LHCN-M2 (cell line): ENCODE measurements at regions not wholly inside any gene's neighbourhood (a gene's known extent, or its start where the extent isn't known, plus 50 kb on each side); places are given as distances from the start of the nearest gene placed in this dataset.
A peak's percentile ranks its signal among the peaks of the same experiment; 100 is the strongest.

Source experiments
- DNase-seq: peaks from one replicate; pipeline ENCODE4 v3.0.0-alpha.2; 2012; ENCODE audit warnings: low read depth

GRCh38 chr20:58069796-58070663 is 158.4 kb downstream of the ANKRD60 start:
- DNase-seq: no peak

GRCh38 chr20:58069207-58069606 is 159.2 kb downstream of the ANKRD60 start:
- no peak for DNase-seq

DNA sequence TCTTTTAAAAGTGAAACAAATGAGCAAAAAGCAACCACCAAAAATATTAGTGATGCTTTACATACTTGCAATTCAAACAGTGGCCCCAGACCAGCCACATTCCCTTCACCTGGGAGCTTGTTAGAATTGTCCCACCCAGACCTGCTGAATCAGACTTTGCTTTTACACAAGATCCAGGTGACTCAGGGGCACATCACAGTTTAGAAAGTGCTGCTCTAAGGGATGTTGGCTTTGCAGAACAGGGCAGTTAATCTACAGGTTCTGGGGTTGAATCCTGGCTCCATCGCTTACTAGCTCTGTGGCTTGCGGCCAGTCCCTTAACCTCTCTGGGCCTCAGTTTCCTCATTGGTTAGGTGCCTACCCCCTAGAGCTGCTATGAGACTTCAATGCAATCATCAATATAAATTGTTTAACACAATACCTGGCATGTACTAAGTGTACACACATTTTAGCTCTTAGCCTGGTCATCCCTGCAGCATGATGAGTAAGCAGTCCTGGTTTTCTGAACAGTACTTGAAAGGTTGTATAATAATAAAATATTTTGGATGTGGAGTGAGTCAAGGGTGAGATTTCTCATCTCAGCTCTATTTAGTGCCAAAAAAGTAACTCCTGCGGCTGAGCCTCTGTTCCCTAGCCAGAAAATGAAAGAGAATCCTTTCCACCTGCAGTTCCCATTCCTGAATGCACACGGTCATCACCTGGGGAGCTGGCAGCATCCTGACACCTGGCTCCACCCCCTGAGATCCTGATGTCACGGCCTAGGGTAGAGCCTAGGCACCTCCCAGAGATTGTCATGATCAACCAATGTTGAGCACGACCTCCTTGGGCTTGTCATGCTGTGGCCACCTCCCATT is 162.7 kb downstream of the ANKRD60 start:
- DNase-seq: no peak

DNA sequence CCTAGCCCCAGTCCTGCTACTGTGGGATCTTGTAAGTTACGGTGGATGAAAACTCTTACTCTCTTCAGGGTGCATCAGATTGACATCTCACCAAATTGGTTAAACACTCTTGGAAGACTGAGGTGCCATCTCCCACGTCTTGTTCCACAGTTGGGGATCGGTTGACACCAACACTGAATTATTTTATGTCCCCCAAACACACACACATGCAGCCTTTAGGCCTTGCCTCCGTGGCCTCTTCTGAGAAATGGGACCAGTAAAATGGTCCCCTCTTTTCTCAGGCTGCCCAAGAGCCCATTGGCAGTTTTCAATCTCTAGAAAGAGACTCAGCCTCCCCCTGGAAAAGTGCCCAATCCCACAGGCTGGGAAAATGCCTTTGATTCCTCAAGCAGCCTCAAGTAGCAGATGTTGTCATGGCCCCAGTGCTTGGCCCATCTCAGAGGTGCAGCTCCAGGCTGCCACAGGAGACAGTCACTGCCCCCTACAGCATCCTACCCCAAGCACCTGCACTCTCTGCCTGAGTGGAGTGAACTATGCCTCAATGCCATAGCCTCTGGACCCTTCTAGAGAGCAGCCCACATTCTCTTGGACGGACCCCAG is 163.9 kb downstream of the ANKRD60 start:
- no peak for DNase-seq

GRCh38 chr20:58059260-58059544 is 169.3 kb downstream of the ANKRD60 start:
- DNase-seq: no peak

DNA sequence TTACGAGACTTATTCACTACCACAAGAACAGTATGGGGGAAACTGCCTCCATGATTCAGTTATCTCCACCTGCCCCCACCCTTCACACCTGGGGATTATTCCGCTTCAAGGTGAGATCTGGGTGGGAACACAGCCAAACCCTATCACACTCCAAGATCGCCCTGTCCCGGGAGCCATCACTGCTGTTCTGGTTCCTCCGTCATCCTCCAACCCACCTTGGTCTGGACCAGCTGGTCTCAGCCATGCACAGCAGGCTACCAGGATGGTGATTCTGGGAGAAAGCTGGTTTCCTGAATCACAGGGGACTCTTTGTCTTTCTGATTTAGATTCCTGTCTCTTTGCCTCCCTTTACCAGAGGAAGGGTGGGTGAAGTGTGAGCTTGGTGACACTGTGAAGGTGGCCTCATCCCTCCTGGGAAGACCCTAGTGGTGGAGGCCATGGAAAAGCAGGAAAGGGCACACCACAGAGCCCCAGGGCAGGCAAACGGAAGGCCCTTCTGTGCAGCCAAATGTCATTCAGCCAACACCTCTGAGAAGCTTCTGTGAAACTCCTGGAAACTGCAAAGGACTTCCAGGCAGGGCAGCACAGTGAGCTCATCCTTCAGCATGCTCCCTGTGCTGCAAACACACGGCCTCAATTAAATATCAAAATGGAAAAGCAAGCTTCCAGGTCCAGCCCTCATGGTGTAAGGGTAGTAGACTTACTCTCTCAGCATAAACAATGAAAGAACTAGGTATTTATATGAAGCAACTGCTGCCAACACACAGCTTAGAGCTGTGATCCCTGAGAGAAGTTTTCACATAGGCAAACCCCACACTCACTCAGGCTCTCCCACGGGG is 169.8 kb downstream of the ANKRD60 start:
- no peak for DNase-seq

GRCh38 chr20:58056921-58057686 is 171.3 kb downstream of the ANKRD60 start:
- no peak for DNase-seq

- no peak for DNase-seq
Observed at GRCh38 chr20:58056021-58056591, 172.3 kb downstream of the ANKRD60 start.

GRCh38 chr20:58054780-58055373 is 173.6 kb downstream of the ANKRD60 start:
- no peak for DNase-seq

GRCh38 chr20:58054082-58054779 is 174.2 kb downstream of the ANKRD60 start:
- no peak for DNase-seq

DNA sequence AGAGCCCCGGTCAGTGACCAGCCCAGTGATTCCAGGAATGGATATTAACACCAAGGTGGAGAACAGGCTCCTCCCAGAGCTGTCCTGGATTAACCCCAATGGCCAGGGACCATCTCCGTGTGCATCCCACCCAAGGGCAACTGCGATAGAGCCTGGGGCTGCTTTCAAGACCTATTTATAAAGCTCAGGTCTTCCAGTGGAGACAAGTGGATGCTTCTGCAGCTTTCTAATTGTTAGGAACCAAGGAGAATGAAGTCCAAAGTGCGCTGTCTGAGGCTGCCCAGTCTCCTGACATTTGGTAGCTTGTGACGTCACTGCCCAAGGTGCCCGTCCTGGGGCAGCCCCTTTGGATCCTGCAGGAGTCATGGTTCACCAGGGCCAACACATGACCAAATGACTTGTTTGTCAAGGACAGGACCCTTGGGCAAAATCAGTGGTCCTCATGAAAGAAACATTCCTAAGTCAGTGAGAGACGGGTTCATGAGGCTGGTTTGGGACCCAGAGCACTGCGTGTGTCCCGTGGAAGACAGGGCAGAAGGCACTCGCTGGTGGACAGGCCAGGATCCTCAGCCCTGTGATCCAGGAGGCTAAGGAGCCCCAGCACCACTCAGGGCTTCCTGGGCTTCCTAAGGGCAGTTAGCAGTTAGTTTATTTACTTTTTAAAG is 174.9 kb downstream of the ANKRD60 start:
- DNase-seq: no peak

GRCh38 chr20:58051367-58051766 is 177.1 kb downstream of the ANKRD60 start:
- DNase-seq: no peak

DNA sequence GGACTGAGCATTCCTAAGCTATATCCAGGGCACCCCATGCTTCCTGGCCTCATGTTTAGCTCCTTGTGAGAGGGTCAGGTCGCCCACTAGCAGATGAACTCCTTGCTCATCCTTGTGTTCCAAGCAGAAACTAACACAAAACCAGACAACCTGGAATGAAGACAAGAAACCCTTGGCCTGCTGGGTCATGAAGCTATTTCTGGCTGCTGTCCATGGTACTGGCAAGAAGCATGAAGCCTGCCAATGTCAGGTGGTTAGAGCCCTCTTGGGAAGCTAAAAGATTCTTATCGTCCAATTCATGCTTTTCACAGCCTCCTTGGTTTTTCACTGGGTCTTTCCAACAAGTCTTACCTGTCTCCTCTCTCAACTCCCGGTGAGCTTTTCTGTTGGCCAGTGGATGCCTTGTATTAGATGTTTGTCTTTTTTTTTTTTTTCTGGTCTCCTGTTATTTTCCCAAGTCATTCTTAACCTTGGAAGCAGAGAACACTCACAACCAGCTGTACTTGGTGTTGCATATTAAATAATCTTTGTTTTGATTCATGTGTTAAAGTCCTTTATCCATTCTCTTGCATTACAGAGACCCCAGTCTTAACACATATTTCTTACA is 180.3 kb downstream of the ANKRD60 start:
- peak; percentile 64 for DNase-seq

- DNase-seq: no peak
Observed at GRCh38 chr20:58046311-58046710, 182.1 kb downstream of the ANKRD60 start.

GRCh38 chr20:58045579-58045978 is 182.9 kb downstream of the ANKRD60 start:
- DNase-seq: no peak

DNA sequence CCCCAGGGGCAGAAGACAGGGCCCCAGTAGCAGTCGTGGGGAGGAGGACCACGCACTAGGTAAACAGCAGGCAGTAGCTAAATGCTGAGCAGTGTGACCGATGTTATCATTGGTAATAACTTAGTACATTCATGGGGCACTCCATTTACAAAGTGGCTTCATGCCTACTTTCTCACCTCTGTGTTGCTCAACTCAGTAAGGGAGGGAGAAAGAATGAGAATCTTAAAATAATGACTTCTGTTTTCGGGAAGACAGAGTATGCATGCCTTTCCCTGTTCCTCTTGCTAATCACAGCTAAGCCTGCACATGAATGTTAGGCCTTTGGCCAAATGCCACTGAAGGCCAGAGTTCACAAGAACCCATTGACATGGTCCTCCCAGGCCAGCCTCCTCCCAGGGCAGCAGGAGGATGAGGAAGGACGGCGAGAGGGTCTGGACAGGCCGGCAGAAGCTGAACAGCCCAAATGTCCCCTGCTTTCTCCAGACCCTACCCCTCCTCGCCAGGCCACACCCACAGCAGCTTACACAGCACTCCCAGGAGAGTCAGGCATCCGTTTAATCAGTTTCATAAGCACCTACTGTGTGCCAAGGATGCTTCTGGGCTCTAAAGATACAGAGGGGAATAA is 183.4 kb downstream of the ANKRD60 start:
- no peak for DNase-seq

DNA sequence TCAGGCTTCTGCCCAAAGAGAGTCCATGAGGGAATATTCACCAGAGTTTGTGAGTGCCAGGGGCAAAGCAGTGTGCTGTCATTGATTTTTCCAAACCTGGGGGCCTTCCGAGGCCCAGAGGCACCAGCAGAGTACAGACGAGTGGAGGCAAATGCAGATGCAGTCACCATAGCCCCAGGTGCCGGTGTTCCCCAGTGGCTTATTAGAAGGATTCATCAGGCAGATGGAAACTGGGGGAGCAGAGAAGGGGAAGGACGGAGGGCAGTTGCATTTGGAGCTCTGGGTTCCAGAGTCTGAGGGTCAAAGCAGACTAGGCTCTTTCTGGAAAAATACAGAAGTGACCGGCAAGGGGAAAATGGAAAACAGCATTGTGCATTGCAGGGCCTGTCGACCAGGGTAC is 184.2 kb downstream of the ANKRD60 start:
- no peak for DNase-seq
